Neural cell (in vitro differentiated cells): ENCODE measurements at regions not wholly inside any gene's neighbourhood (a gene's known extent, or its start where the extent isn't known, plus 50 kb on each side); places are given as distances from the start of the nearest gene placed in this dataset.
"Not testable (repeated sequence)": the region's sequence is repeated elsewhere in the genome, so short reads cannot be mapped to it uniquely, and the experiment has no call there.

Source experiments
- EZH2 ChIP-seq: fragments of 200-600, 300-800 bp; shearing (Covaris generic), sonication (generic); IDR thresholded peaks from 2 replicates; pipeline ENCODE4 v1.6.1; 2014; ENCODE audit warnings: antibody characterized with exemption, low read length, borderline replicate concordance, mild to moderate bottlenecking; ENCODE audit not compliant: insufficient read depth, poor library complexity, severe bottlenecking
- RAD21 ChIP-seq: fragments of 450-650 bp; conservative IDR thresholded peaks from 2 replicates; pipeline ENCODE4 v1.6.1; 2014; ENCODE audit warnings: antibody characterized with exemption, mild to moderate bottlenecking, moderate library complexity
- REST ChIP-seq: IDR thresholded peaks from 2 replicates; pipeline ENCODE4 v1.6.1; 2012; ENCODE audit warnings: borderline replicate concordance

DNA sequence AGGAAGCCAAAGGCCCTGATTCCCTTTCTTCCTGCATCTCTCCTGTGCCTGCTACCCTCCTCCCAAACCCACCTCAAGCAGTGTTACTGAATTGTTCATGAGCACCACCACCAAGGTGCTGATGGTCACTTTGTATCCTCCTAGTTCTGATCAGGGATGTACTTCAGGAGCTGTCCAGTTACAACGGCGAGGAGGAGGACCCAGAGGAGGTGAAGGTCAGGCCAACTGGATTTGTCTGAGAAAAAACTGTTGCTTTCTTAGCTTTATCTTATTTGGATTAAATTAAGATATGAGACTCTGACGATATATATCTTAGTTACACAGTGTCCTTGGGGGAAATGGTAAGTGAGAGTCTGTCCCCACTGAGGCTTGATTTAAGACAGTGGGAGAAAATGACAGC lies 135.0 kb upstream of the THOC3 start:
- TF ChIP-seq REST, EZH2, RAD21: not testable (repeated sequence)
